ENCODE measurements at regions not wholly inside any gene's neighbourhood (a gene's known extent, or its start where the extent isn't known, plus 50 kb on each side); places are given as distances from the start of the nearest gene placed in this dataset.

GRCh38 chr3:102089904-102090720 is 240.8 kb downstream of the NFKBIZ start:
- peaks cover 22% of the 10 kb centered on the region for H3K4me1 ChIP-seq (ENCODE audit: control insufficient read depth, extremely low read depth, insufficient read depth, low read length)
- POLR2A ChIA-PET: no interaction called here
- FAIRE-seq (no peak), DNase-seq (ENCODE audit: low read depth, low spot score) (peak; percentile 35)
- H3K27ac ChIP-seq (ENCODE audit: insufficient read depth, low read depth, low read length): no peak overlapping the region
- no peak overlapping the region for H3K4me2 ChIP-seq (ENCODE audit: insufficient read depth, low read length)
- no peaks in the 10 kb centered on the region for H4K20me1 ChIP-seq (replicated peaks; ENCODE audit: control insufficient read depth, extremely low read depth, insufficient read depth, low read length)
- H3K36me3 ChIP-seq (ENCODE audit: control insufficient read depth in 2 of 2, extremely low read depth in 1 of 2, insufficient read depth in 2 of 2, low read length in 2 of 2): no peaks in the 10 kb centered on the region
- no TSS peak for BruUV-seq (replicated peaks)
- H3K79me2 ChIP-seq (ENCODE audit: control insufficient read depth, insufficient read depth, low read length): no peaks in the 10 kb centered on the region
- no peaks in the 10 kb centered on the region for H3K9me1 ChIP-seq (replicated peaks; ENCODE audit: control insufficient read depth, extremely low read depth, insufficient read depth, low read length)
- intact Hi-C loops (cut with micrococcal nuclease) (loop anchor here (5.0 kb wide), 1 partner anchor 238 kb away; no protein-coding TSS in a partner anchor), dilution Hi-C loops (cut with MboI; ENCODE audit: extremely low pct_ligation_motif_present, low sequenced_read_pairs) (no loop called here)
- CTCF ChIA-PET: interaction anchor here (0.7 to 1.6 kb wide), 2 partner anchors 88 to 135 kb away, joined by 3 to 5 read pairs; no protein-coding TSS in a partner anchor
- H3K27me3 ChIP-seq (ENCODE audit: control insufficient read depth in 2 of 2, insufficient read depth in 2 of 2, low read length in 2 of 2): no peaks in the 10 kb centered on the region
- H2AFZ ChIP-seq (ENCODE audit: low read depth, low read length): no peak overlapping the region
- TF ChIP-seq JUN (IDR thresholded peaks at IDR 0.05; ENCODE audit: borderline replicate concordance, insufficient read depth, insufficient read length, low read depth) (peak; percentile 28), FOS (IDR thresholded peaks at IDR 0.05; ENCODE audit: borderline replicate concordance, insufficient read depth, low read length) (no peak)
- no peak overlapping the region for H3K9ac ChIP-seq (replicated peaks; ENCODE audit: extremely low read depth, insufficient read depth, low read length)
- no peak overlapping the region for H3K4me3 ChIP-seq (replicated peaks in 1 of 3; ENCODE audit: insufficient read depth in 1 of 3, low read depth in 1 of 3, low read length in 3 of 3)
- no peaks in the 10 kb centered on the region for H3K9me3 ChIP-seq (replicated peaks; ENCODE audit: control insufficient read depth, insufficient read depth, low read length)

DNA sequence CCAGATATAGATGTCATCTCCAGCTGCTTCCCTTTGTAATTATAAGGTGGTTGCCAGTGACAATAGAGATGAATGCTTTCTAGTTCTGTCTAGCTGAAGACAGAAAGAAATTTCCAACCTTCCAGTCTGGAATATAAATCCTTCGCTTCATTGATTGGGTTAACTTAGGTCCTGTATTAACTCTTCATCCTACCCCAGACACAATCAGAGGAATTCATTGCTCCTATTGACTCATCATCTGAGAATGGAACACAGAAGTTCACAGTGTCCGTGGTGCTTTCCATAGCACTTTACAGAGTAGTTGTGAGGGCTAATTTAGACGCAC is 241.4 kb downstream of the NFKBIZ start:
- Histone ChIP-seq H3K9me3 (replicated peaks; ENCODE audit: control insufficient read depth, insufficient read depth, low read length) (no peaks in the 10 kb centered on the region), H3K36me3 (ENCODE audit: control insufficient read depth in 2 of 2, extremely low read depth in 1 of 2, insufficient read depth in 2 of 2, low read length in 2 of 2) (no peaks in the 10 kb centered on the region), H3K79me2 (ENCODE audit: control insufficient read depth, insufficient read depth, low read length) (no peaks in the 10 kb centered on the region), H2AFZ (ENCODE audit: low read depth, low read length) (no peak overlapping the region), H3K4me2 (ENCODE audit: insufficient read depth, low read length) (no peak overlapping the region), H4K20me1 (replicated peaks; ENCODE audit: control insufficient read depth, extremely low read depth, insufficient read depth, low read length) (no peaks in the 10 kb centered on the region), H3K27ac (ENCODE audit: insufficient read depth, low read depth, low read length) (no peak overlapping the region), H3K9ac (replicated peaks; ENCODE audit: extremely low read depth, insufficient read depth, low read length) (no peak overlapping the region), H3K9me1 (replicated peaks; ENCODE audit: control insufficient read depth, extremely low read depth, insufficient read depth, low read length) (no peaks in the 10 kb centered on the region), H3K27me3 (ENCODE audit: control insufficient read depth in 2 of 2, insufficient read depth in 2 of 2, low read length in 2 of 2) (no peaks in the 10 kb centered on the region), H3K4me3 (replicated peaks in 1 of 3; ENCODE audit: insufficient read depth in 1 of 3, low read depth in 1 of 3, low read length in 3 of 3) (no peak overlapping the region), H3K4me1 (ENCODE audit: control insufficient read depth, extremely low read depth, insufficient read depth, low read length) (peaks cover 22% of the 10 kb centered on the region)
- CTCF ChIA-PET: interaction anchor here (1.6 kb wide), 1 partner anchor 135 kb away, joined by 5 read pairs; no protein-coding TSS in a partner anchor
- no peak for FAIRE-seq
- intact Hi-C loops (cut with micrococcal nuclease): loop anchor here (5.0 kb wide), 1 partner anchor 238 kb away; no protein-coding TSS in a partner anchor
- no TSS peak for BruUV-seq (replicated peaks)
- dilution Hi-C loops (cut with MboI; ENCODE audit: extremely low pct_ligation_motif_present, low sequenced_read_pairs): no loop called here
- POLR2A ChIA-PET: no interaction called here
- no peak for TF ChIP-seq MYC (IDR thresholded peaks at IDR 0.05; ENCODE audit: low read depth, low read length)
- TF ChIP-seq POLR2A (IDR thresholded peaks at IDR 0.05; ENCODE audit: low read depth, low read length): no peak
- no peak for TF ChIP-seq FOS (IDR thresholded peaks at IDR 0.05; ENCODE audit: borderline replicate concordance, insufficient read depth, low read length)
- TF ChIP-seq, protein P1, sequence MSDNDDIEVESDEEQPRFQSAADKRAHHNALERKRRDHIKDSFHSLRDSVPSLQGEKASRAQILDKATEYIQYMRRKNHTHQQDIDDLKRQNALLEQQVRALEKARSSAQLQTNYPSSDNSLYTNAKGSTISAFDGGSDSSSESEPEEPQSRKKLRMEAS (IDR thresholded peaks at IDR 0.05; ENCODE audit: insufficient read depth, insufficient read length): no peak
- TF ChIP-seq, protein P2, sequence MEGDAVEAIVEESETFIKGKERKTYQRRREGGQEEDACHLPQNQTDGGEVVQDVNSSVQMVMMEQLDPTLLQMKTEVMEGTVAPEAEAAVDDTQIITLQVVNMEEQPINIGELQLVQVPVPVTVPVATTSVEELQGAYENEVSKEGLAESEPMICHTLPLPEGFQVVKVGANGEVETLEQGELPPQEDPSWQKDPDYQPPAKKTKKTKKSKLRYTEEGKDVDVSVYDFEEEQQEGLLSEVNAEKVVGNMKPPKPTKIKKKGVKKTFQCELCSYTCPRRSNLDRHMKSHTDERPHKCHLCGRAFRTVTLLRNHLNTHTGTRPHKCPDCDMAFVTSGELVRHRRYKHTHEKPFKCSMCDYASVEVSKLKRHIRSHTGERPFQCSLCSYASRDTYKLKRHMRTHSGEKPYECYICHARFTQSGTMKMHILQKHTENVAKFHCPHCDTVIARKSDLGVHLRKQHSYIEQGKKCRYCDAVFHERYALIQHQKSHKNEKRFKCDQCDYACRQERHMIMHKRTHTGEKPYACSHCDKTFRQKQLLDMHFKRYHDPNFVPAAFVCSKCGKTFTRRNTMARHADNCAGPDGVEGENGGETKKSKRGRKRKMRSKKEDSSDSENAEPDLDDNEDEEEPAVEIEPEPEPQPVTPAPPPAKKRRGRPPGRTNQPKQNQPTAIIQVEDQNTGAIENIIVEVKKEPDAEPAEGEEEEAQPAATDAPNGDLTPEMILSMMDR (IDR thresholded peaks at IDR 0.05; ENCODE audit: extremely low read depth in 1 of 2, insufficient read depth in 1 of 2, low read depth in 1 of 2, low read length in 2 of 2): no peak
- TF ChIP-seq POLR2AphosphoS5 (IDR thresholded peaks at IDR 0.05; ENCODE audit: insufficient read depth, low read depth, low read length): no peak
- no peak for TF ChIP-seq EZH2 (IDR thresholded peaks at IDR 0.05; ENCODE audit: borderline replicate concordance, low read depth, low read length, severe bottlenecking)
- TF ChIP-seq JUN (IDR thresholded peaks at IDR 0.05; ENCODE audit: borderline replicate concordance, insufficient read depth, insufficient read length, low read depth): no peak
- TF ChIP-seq GATA2 (IDR thresholded peaks at IDR 0.05; ENCODE audit: insufficient read depth, insufficient read length, low read depth, low read length): no peak
- DNase-seq (ENCODE audit: low read depth, low spot score): peak; percentile 15
